Smooth muscle cell of the brain vasculature (primary cell): ENCODE measurements at regions not wholly inside any gene's neighbourhood (a gene's known extent, or its start where the extent isn't known, plus 50 kb on each side); places are given as distances from the start of the nearest gene placed in this dataset.

Experiments used
- DNase-seq: peaks from one replicate; pipeline ENCODE4 v3.0.0-alpha.2; 2012; ENCODE audit warnings: low read depth, low spot score

DNA sequence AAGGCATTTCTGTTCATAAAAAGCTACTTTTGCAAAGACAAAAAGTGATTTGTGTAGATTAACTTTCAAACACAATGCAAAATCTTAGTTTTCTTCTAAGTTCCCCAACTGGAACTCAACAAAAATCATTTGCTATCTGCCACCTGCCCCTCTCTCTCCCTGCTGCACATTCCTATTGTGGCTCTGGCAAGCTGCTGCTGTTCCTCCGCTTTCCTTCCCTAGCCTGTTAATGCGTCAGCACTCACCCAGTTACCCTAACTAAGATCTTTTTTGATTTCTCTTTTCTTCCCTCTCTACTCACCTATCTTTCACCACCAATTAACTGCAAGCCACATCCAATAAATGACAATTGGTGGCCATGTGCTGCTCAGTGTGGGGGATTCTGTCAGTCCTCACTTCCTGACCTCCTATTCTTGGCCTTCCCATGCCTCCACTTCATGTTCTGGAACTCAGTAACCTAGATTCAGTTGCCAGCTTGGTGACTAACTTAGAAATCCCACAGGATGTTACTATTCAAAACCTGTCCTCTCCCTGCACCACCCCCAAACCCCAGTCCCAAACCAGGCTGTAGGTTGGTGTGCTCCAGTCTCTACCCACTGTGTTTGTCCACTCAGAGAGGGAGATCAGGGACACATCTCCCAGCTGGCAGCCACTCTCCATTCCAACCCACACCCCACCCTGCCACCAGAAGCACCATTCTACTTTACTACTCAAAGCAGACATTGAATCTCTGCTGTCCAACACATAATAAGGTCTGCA is 140.2 kb upstream of the CTTNBP2 start:
- no peak for DNase-seq

DNA sequence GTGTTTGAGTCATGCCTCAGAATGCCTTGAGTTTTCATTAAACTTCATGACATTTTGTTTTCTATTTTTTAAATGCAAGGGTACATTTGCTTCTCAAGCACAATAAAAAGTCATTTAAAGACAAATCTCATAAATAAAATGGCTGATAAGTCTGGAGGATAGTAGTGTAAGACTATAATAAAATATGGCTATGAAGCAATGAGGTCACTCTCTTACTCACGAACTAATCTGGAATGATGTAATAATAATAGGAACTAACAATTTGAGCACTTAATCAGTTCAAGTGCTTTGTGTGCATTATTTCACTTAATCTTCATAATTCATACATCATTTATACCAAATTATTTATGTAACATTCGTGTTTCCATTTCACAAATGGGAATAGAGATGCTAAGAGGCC is 149.3 kb upstream of the CTTNBP2 start:
- no peak for DNase-seq

DNA sequence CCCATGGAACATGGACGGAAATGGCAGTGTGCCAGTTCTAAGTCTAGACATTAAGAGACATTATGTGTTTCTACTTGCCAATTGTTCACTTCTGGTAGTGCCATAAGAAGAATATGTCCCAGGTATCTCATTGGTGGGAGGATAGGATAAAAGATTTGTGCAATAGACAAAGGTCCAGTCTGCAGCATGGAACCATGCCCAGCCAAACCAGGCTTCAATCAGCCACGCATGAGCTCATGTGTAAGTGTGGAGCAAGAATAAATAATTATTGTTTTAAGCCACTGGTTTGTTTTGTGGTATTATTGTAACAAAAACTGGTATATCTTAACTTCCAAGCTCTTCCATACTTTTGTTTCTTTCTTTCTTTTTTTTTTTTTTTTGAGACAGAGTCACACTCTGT is 153.6 kb upstream of the CTTNBP2 start:
- DNase-seq = no peak

DNA sequence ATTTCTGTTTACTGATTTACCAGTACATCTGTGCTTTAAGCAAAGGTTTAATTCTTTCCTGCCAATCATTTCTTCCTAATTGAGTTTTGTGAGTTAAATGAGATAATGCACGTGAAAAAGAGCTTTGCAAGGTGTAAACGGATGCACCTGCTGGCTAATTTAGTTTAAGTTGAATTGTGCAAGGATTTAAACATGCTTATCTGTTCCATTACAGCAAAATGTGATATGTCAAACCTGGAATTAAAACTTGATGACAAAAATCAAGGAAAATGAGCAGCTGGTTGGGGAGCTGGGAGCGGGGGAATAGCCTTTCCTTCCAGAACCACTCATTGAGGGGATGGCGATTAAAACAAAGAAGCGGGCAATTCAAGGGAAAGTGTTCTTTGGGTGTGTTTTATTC is 155.0 kb upstream of the CTTNBP2 start:
- DNase-seq = no peak

DNA sequence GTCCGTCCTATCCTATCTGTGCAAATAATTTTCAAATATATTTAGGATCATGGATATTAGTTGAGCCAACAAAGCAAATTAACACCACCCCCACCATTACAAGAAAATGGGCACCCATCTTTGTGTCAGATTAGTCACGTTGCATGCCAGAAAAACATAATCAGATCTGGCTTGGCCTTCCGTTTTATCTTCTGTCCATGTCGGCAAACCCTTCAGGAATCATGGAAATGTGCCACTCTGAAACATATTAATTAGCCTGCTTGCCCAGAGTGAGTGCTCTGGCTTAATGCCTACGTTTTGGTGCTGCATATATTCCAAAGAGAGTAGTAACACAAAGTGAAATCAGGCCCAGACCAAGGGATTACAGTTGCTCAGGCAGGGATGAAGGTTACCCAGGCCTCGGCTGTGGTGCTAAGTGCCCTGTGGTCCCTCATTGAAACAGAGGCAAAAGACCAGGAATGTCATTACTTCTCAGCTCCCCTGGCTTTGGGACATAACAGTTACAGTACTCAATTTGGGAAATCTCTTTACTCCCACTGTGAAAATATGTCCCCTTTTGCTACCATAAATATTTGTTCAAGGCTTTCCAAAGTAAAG is 154.0 kb upstream of the LSM8 start:
- DNase-seq = no peak

DNA sequence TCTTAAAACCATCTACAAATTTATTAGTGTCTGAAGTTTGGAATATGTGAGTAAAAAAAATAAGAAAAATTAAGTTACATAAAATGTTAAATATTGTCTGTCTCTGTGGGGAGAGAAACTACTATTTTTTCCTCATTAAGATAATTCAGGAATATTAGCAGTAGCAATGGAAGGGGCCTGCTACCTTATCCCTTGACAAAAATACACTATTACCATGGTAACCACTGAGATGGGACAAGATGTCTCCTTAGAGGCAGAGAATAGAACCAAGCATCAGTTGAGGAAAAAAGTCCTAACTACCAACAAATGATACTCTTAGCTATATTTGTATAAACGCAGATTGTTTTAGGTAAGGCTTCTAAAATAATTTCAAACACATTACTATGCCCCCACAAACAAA is 150.7 kb upstream of the LSM8 start:
- no peak for DNase-seq

DNA sequence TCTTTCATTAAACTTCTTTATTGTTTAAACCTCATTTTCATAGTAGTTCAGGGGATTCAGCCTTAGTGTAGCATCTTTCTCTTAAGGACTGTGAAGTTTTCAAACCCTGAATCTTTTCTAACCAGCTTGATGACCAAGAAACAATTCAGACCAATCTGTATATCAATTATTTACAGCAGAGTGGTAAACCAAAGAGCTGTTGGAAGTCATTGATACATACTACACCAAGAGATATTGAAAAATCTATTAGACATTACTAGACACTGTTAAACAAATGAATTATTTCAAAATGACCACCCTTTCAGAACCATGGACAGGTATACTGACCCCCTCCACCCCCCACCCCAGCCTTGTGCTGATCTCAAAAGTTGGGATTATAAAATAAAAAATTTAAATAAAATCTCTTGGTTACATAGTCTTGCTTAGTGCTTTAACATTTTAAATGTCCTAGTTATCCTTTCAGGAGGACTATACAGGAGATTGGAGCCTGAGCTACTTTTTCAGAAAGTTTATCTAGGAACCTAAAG is 143.9 kb upstream of the LSM8 start:
- DNase-seq = no peak

DNA sequence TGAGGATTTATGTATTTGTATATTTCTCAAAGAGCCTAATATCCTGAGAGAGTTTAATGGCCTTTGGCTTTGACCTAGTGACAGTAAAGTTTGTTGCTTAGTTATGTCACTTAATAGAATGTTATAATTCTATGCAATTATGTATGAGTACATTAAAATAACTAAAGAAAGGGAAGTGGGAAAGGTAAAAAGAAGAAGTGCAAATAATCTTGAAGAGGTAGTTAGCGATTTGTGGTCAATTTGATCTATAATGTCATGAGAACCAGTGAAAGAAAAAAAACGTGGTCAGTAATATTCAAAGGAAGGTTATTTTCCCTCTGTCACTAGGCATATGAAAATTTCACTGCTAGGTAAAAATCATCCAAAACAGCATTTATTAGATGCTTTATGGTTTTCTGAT is 143.4 kb upstream of the LSM8 start:
- no peak for DNase-seq

DNA sequence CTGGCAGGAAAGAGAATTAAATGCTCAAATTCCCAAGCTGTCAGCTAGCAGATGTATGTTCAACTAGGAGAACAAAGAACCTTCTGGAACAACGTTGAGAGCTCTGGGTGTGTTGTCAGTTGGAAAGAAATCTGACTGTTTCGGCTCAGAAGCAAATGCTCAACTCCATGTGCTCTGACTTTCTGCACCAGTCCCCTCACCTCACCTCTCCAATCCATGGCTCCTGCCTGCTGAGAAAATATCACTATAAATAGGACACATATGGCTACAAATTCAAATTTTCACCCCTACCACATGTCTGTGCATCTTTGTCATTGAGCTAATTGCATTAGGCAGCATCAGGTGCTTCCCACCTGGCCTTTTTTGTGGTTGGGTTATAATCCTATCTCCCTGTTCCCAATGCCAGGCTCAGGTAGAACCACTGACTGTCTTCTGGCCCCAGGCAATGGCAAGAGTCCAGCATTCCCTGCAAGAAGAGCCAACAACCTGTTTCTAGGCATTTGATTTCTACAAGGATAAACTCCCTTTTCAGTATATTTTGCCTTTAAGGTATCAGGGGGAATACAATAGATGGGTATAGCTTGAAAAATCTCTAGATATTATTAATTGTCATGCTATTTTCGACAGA is 142.6 kb upstream of the LSM8 start:
- no peak for DNase-seq

DNA sequence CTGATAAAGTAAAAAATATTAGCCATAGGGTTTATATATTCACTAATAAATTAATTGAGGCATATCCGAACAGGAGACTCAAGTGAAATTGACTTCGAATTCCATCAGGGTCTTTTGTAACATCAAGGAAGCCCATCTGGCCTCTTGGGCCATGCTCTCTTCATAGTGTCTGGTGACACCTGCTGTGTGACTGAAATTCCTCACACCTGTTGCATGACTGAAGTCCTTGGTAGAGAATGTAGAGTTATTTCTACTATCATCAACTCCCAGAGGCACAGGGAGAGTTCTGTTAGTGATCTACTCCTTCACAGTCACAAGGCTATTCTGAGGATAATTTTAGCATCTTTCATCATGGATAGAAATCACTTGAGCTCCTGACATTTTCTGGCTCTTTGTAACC is 138.3 kb upstream of the LSM8 start:
- no peak for DNase-seq

DNA sequence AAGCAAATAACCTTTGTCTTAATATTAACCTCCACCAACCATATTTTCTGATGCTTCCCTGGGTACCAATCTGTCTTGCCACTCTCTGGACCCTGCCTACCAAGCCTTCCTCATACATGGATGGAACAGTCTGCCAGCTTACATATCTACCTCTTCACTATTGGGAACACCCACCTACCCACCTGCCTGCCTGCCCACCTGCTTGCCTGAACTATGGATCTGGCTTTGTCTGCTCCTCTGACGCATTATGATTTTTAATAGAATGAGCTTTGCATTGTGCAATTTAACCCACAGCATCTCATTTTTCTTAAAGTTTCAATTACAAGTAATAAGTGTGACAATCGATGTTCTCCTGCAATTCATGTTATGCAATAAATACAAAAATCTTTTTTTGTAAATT is 137.9 kb upstream of the LSM8 start:
- no peak for DNase-seq

DNA sequence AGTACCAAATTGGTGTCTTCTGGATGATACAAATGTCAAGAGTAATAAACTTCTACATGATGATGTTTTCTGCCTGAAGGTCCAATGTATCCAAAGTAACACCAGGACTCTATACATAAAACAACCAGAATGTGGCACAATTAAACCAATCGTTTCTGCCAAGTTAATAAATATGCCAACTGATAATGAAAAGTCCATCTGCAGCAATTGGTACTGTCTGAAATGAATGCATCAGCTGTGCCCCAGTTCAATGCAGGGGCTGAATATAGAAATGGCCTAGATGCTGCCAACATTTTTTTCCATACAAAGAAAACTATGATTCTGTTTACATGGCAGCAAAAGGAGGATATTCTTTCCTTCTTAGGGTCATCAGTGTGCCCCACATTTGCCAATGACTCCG is 137.2 kb upstream of the LSM8 start:
- no peak for DNase-seq

DNA sequence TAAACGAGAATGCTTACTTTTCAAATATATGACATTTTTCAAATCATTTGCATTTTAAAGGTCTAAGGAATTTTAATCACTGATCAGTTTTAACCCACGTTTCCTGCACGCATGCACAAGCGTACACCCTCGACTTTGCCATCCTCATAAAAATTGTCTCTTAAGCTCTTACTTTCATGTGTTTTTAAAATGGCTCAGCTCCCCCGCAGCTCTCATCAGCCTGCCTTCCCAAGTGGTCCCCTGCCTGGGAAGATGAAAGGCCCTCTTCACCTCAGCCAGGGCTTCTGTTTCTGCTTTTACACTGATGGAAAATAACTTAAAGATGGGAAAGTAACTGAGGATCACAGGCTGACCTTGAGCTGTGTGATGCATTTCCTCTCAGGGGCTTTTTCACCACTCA is 131.6 kb upstream of the LSM8 start:
- DNase-seq = no peak

DNA sequence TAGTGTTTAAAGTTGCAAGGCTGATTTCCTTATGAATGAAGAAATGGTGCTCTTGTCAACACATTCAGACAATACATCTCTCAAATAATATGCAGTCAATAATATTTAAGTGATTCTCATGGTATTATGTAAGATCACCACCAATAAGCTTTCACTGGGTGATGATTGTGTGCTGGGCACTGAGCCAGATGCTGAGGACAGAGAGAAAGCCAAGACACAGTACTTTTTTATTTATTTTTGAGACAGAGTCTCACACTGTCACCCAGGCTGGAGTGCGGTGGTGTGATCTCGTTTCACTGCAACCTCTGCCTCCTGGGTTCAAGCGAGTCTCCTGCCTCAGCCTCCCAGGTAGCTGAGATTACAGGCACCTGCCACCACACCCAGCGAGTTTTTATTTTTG is 130.6 kb upstream of the LSM8 start:
- no peak for DNase-seq

DNA sequence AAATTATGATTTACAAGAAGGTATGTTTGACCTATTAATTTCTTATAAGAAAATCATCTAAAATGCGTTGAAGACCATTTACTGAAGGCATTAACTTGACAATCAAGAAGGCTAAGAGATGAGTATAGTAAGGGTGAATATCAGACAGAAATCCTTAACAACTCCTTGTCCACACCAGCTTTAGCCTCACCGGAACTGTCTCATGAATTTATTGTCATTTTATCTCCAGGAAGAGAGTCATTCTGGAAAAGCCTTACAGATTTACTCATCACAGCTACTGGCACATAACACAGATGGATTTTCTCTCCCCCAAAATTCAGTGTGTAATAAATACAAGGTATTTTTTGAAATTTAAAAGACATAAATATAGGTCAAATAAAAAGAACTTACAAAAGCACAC is 129.4 kb upstream of the LSM8 start:
- no peak for DNase-seq

DNA sequence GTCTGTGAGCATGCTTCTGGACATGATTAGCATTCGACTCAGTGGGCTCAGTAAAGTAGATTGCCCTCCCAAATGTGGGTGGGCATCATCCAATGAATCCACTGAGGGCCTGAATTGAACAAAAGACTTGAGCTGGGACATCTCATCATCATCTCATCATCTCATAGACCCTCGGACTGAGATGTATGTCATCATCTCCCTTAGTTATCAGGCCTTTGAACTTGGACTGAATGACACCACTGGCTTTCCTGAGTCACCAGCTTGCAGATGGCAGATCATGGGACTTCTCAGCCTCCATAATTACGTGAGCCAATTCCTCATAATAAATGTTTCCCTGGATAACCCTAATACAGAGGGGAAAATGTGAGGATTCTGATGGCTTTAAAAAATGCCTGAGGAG is 128.3 kb upstream of the LSM8 start:
- no peak for DNase-seq

DNA sequence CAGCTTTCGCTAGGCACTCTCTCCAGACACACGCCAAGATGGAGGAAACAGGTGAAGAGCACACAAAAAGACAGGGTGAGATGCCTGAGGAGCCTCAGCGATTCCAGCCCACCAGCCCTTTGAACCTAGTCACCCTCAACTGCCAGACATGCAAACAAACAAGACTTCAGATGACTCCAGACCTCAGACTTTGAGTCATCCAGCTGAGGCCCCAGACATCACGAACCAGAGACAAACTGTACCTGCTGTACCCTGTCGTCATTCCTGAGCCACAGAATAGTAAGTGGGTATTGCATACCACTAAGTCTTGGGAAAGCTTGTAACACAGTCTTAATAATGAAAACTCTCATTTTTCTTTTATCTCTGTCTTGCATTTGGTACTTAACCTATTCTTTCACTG is 126.6 kb upstream of the LSM8 start:
- DNase-seq = no peak

DNA sequence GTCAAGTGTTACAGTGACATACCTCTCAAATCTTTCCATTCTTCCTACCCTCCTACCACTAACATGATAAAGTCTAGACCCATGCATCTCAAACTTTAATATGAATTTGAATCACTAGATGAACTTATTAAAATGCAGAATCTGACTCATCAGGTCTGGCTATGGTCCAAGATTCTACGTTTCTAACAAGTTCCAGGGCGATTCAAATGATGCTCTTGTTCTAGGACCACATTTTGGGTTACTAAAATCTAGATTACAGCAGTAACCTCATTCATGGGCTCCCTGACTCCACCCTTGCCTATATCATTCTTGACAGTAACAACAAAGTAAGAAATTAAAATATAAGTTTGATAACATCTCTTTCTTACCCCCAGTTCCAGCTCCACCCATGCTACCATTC is 124.8 kb upstream of the LSM8 start:
- DNase-seq = no peak

DNA sequence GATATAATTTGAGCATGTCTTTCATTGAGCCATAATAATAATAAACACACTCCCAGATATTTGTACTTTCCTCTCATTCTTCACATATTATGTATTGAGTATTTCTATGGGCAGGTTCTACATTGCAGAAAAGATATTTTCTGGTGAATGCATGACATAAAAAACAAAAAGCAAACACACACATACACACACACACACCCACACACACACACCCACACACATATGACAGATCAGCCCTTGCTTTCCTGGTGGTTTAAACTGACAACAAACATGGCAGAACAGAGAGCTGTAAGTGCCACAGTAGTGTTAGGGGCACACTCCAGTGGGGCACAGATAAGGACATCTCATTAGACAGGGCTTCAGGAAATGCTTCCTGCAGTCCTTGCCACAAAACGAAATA is 123.3 kb upstream of the LSM8 start:
- DNase-seq = no peak

DNA sequence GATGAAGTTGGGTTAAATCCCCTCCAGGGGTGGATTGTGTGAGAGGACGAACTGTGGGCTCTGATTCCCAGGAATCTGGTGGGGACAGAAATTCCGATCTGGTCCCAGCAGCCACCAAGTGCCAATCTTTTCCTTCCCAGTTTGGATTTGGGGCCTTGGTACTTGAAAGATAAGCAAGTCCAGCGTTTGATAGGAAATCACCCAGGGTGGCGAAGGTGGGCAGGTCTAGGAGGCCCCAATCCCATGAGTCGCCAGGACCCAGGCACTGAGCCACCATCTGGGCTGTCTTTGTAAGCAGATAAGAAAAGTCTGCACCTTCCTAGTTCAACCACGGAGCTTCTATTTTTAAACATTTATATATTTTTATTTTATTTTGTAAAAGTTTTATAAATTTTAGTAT is 122.6 kb upstream of the LSM8 start:
- no peak for DNase-seq

DNA sequence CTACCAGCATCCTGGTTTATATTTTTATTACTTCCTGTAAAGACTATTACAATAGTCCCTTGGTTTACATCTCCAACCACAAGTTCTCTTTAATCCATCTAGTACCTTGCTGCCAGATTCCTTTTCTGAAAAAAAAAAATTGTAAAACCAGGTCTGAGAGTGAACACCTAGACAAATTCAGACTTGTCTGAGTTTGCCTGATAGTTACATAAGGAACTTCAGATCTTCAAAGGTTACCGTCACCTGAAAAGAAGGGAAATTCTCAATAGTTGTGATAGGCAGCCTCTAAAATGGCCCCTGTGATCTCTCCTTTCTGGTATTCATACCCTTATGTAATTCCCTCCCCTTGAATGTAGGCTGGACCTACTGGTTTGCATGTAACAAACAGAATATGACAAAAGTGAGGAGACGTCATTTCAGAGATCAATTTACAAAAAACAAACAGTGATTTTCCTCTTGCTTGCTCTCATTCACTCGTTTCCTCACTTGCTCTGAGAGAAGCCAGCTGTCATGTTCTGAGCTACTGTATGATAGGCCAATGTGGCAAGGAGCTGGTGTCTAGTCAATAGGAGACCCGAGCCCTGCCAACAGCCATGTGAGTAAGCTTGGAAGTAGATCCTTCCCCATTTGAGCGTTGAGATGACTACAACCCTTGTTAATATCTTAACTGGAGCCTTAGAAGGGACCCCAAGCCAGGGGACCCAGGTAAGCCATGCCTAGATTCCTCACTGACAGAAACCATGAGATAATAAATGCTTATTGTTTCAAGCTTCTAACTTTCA is 110.9 kb upstream of the LSM8 start:
- no peak for DNase-seq

DNA sequence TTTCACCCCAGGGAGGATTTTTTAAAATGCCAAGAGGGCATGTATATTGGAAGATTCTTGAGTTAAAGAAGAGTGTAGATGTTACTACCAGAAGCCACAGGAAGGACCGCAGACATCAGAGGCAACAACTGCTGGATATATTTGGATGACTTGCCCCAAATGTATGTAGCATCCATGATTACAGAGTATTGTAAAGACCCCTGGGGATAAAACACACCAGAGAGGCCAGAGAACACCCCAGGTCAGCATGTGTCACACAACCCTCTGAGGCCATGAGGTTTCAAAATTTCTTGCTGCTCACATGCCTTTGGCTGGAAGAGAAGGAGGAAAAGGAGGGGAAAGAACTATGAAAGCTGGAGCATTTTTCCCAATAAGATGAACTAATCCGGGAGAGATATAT is 108.0 kb upstream of the LSM8 start:
- no peak for DNase-seq
